ENCODE measurements at regions not wholly inside any gene's neighbourhood (a gene's known extent, or its start where the extent isn't known, plus 50 kb on each side); places are given as distances from the start of the nearest gene placed in this dataset.

GRCh38 chrX:43003204-43003565, 225.2 kb upstream of the PPP1R2C start:
- no peak overlapping the region for H3K4me3 ChIP-seq (ENCODE audit: control insufficient read depth, low read depth, low read length)
- no peak for TF ChIP-seq CTCF (conservative IDR thresholded peaks at IDR 0.05; ENCODE audit: control insufficient read depth, insufficient read depth, low read depth, low read length)
- DNase-seq (ENCODE audit: low read depth), result no peak

- DNase-seq (ENCODE audit: low read depth), result no peak
- no peak for TF ChIP-seq CTCF (conservative IDR thresholded peaks at IDR 0.05; ENCODE audit: control insufficient read depth, insufficient read depth, low read depth, low read length)
- no peak overlapping the region for H3K4me3 ChIP-seq (ENCODE audit: control insufficient read depth, low read depth, low read length)
Measured at GRCh38 chrX:43003939-43004338, 226.0 kb upstream of the PPP1R2C start.

GRCh38 chrX:43005561-43005960, 227.6 kb upstream of the PPP1R2C start:
- H3K4me3 ChIP-seq (ENCODE audit: control insufficient read depth, low read depth, low read length), result no peak overlapping the region
- no peak for TF ChIP-seq CTCF (conservative IDR thresholded peaks at IDR 0.05; ENCODE audit: control insufficient read depth, insufficient read depth, low read depth, low read length)
- DNase-seq (ENCODE audit: low read depth), result no peak

GRCh38 chrX:43008356-43008755, 230.4 kb upstream of the PPP1R2C start:
- no peak for DNase-seq (ENCODE audit: low read depth)
- H3K4me3 ChIP-seq (ENCODE audit: control insufficient read depth, low read depth, low read length), result no peak overlapping the region
- no peak for TF ChIP-seq CTCF (conservative IDR thresholded peaks at IDR 0.05; ENCODE audit: control insufficient read depth, insufficient read depth, low read depth, low read length)

GRCh38 chrX:43016021-43016420, 238.1 kb upstream of the PPP1R2C start:
- DNase-seq (ENCODE audit: low read depth), result no peak
- TF ChIP-seq CTCF (conservative IDR thresholded peaks at IDR 0.05; ENCODE audit: control insufficient read depth, insufficient read depth, low read depth, low read length), result no peak
- H3K4me3 ChIP-seq (ENCODE audit: control insufficient read depth, low read depth, low read length), result no peak overlapping the region

- no peak for TF ChIP-seq CTCF (conservative IDR thresholded peaks at IDR 0.05; ENCODE audit: control insufficient read depth, insufficient read depth, low read depth, low read length)
- no peak overlapping the region for H3K4me3 ChIP-seq (ENCODE audit: control insufficient read depth, low read depth, low read length)
- no peak for DNase-seq (ENCODE audit: low read depth)
Measured at GRCh38 chrX:43018031-43018430, 240.1 kb upstream of the PPP1R2C start.

- DNase-seq (ENCODE audit: low read depth), result no peak
- no peak for TF ChIP-seq CTCF (conservative IDR thresholded peaks at IDR 0.05; ENCODE audit: control insufficient read depth, insufficient read depth, low read depth, low read length)
- no peak overlapping the region for H3K4me3 ChIP-seq (ENCODE audit: control insufficient read depth, low read depth, low read length)
Measured at GRCh38 chrX:43019021-43019420, 241.1 kb upstream of the PPP1R2C start.
